ENCODE measurements at regions not wholly inside any gene's neighbourhood (a gene's known extent, or its start where the extent isn't known, plus 50 kb on each side); places are given as distances from the start of the nearest gene placed in this dataset.

- ATAC-seq, result no peak
- no peak for DNase-seq
Observed at GRCh38 chr12:98062464-98063245, 452.7 kb upstream of the TMPO start.

GRCh38 chr12:98064501-98064900 is 450.9 kb upstream of the TMPO start:
- DNase-seq (no peak), ATAC-seq (no peak)

- ATAC-seq, result no peak
- DNase-seq, result no peak
Observed at GRCh38 chr12:98067795-98068194, 447.6 kb upstream of the TMPO start.

GRCh38 chr12:98073610-98074009 is 441.8 kb upstream of the TMPO start:
- ATAC-seq, result no peak
- no peak for DNase-seq

- no peak for ATAC-seq
- no peak for DNase-seq
Observed at GRCh38 chr12:98074286-98074685, 441.1 kb upstream of the TMPO start.

GRCh38 chr12:98084391-98084790 is 431.0 kb upstream of the TMPO start:
- no peak for DNase-seq
- no peak for ATAC-seq

- no peak for DNase-seq
Observed at GRCh38 chr12:98085046-98085755, 430.2 kb upstream of the TMPO start.

GRCh38 chr12:98090731-98091130 is 424.7 kb upstream of the TMPO start:
- DNase-seq (no peak), ATAC-seq (no peak)

More at GRCh38 chr12:98085046-98085755, 430.2 kb upstream of the TMPO start:
- no peak for ATAC-seq

GRCh38 chr12:98096436-98096835 is 419.0 kb upstream of the TMPO start:
- no peak for DNase-seq
- ATAC-seq, result no peak

GRCh38 chr12:98106031-98106683 is 409.2 kb upstream of the TMPO start:
- ATAC-seq (no peak), DNase-seq (no peak)

- peak; percentile 14 for ATAC-seq
- DNase-seq, result no peak
Observed at GRCh38 chr12:98109266-98109665, 406.1 kb upstream of the TMPO start.

- ATAC-seq, result no peak
Observed at GRCh38 chr12:98110536-98110935, 404.9 kb upstream of the TMPO start.

GRCh38 chr12:98113548-98113947 is 401.8 kb upstream of the TMPO start:
- DNase-seq (no peak), ATAC-seq (no peak)

More at GRCh38 chr12:98110536-98110935, 404.9 kb upstream of the TMPO start:
- DNase-seq, result no peak

GRCh38 chr12:98121963-98122362 is 393.4 kb upstream of the TMPO start:
- ATAC-seq (no peak), DNase-seq (no peak)

- ATAC-seq, result no peak
- no peak for DNase-seq
Observed at GRCh38 chr12:98123021-98123461, 392.3 kb upstream of the TMPO start.

GRCh38 chr12:98126637-98127335 is 388.6 kb upstream of the TMPO start:
- DNase-seq (no peak), ATAC-seq (no peak)

GRCh38 chr12:98127336-98127679 is 388.1 kb upstream of the TMPO start:
- no peak for ATAC-seq

GRCh38 chr12:98127854-98128253 is 387.5 kb upstream of the TMPO start:
- DNase-seq (no peak), ATAC-seq (no peak)

More at GRCh38 chr12:98127336-98127679, 388.1 kb upstream of the TMPO start:
- DNase-seq, result no peak

- DNase-seq (no peak), ATAC-seq (no peak)
Observed at GRCh38 chr12:98136544-98136943, 378.8 kb upstream of the TMPO start.

- no peak for DNase-seq
- ATAC-seq, result no peak
Observed at GRCh38 chr12:98137278-98137677, 378.1 kb upstream of the TMPO start.

GRCh38 chr12:98144953-98145352 is 370.4 kb upstream of the TMPO start:
- ATAC-seq (no peak), DNase-seq (no peak)

- ATAC-seq (no peak), DNase-seq (no peak)
Observed at GRCh38 chr12:98146043-98146442, 369.3 kb upstream of the TMPO start.

GRCh38 chr12:98146487-98146886 is 368.9 kb upstream of the TMPO start:
- ATAC-seq (no peak), DNase-seq (no peak)

Data from stimulated activated naive CD8-positive, alpha-beta T cell treated with anti-CD3 and anti-CD28 coated beads, Interleukin-15, Interleukin-2, amounts not matched to agents 100 U/mL and 50 U/mL, for 24 hours (primary cell).